GM18858 (cell line): ENCODE measurements at regions not wholly inside any gene's neighbourhood (a gene's known extent, or its start where the extent isn't known, plus 50 kb on each side); places are given as distances from the start of the nearest gene placed in this dataset.
A peak's percentile ranks its signal among the peaks of the same experiment; 100 is the strongest.

Experiments
- ATAC-seq: cut with Tn5 transposase; IDR thresholded peaks from one replicate; pipeline ENCODE4 v1.9.1; 2021; ENCODE audit not compliant: unreplicated experiment

DNA sequence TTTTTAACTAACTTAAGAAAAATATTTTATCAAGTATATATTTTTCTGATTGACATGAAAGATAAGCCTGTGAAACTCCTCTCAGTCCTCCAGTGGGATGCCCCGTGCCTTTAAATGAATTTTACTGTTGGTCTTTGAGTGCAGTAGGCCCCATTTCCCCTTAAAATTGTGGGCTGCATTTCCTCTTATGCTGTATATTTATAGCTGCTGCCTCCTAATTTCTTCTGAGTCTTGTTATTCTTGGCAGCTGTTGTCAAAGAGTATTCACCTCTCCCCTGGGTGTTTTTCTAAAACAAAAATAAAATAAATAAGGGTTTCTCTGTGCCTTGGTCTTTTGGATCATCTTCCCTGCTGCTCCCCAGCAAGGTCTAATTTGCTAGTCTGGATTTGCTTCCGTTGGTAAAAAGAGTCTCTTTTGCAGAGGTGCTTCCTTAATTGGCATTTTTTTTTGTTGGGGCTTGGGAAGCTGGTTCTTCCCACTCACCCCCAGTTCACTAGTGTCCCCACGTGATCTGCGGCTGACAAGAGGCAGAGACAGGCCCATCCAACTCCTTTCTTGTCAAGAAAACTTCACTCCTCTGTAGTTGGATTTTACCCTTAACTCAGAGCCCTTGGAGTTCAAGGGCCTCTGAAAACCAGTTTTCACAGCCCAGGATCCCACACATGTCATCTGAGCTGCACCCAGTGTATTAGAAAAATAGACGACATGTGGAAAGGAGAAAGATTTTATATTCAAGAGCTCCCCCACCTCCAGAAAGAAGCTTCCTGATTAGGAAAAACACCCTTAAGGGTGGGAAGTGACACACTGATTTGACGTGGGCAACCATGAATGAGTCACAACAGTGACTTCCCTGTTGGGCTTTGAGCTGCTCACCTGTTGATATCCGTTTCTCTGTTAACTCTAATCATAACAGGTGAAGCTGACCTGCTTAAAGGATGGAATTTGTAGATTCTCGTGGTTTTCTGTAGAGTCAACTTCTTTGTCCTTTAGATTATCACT is 431.5 kb downstream of the DCDC2C start:
- ATAC-seq = no peak

GRCh38 chr2:4135765-4136164 is 432.4 kb downstream of the DCDC2C start:
- no peak for ATAC-seq

- ATAC-seq = no peak
Measured at GRCh38 chr2:4139316-4139715, 435.9 kb downstream of the DCDC2C start.

DNA sequence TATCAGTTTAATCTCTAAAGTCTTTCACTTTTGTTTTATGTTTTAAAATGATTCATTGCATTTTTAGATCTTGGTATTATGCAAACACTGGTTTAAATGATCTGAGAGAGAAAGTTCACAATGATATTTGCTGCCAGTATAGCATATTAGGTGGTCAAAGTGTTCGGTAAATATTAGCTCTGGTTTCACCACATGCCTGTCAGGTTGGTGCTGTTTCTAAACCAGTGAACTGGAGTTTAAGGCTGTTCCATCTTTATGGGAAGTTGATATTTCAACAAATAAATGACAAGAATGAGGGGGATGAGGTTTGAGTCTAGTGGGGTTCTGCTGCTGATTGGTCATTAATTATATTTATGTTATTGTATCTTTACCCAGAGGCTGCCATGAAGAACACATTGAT is 436.4 kb downstream of the DCDC2C start:
- no peak for ATAC-seq

DNA sequence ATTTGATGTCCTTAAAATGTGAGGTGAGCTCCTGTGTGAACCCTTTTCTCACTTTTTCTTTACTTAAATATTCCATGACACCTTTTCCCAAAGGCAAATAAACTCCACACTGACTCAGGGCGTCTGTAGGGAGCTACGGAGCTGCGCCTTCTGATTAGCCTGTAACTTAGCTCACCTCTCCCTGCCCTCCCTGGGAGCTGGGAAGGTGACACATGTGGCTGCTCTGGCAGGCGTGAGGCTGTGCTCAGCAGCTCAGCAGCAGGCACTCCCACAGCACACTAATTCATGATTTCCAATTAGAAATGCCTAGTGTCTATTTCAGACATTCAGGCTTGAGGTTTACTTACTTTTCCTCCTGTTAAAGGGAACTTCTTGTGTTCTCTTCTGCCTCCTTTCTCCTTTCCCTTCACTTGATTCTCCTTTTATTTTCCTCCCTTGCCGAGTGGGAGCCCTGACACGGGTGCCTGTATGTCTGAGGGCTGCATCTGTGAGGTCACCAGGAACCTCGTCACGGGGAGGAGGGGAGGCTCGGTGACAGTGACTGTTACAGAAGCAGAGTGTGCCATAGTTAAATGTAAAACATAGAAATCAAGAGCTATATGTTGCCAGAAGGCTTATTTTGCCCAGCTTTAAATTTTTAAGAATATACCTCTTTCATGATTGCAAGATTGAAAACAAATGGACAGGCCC is 437.1 kb downstream of the DCDC2C start:
- no peak for ATAC-seq

DNA sequence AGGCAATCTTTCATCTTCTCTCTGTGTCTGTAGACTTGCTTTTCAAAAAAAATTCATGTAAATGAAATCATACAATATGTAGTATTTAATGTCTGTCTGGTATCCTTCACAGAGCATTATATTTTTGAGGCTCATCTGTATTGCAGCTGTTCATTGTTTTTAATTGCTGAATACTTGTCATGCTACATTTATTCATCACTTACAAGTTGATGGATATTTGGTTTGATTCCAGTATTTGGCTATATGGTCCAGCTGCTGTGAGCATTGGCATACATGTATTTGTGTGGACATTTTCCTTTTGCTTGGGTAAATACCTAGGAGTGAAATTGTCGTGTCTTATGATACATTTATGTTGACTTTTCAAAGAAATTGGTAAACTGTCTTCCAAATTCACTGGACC is 441.4 kb downstream of the DCDC2C start:
- no peak for ATAC-seq

DNA sequence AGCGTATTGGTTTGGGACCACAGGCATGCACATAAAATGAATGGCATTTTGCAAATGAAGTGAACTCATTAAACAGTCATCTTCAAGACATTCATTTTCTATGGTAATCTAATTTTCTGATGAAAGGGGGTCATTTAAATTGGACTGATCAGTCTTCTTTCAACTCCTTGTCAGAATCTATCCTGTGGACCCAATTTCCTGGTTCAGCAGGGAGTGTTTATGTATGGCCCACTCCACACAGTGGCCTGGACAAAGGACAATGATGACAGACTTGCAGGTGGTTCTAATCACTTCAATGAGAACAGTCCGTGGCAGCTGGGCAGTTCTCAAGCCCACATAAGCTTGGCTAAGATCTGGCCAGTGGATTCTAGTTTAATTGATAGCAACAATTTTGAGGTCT is 448.1 kb downstream of the DCDC2C start:
- ATAC-seq = no peak

GRCh38 chr2:4152051-4152450 is 448.7 kb downstream of the DCDC2C start:
- no peak for ATAC-seq

- ATAC-seq = no peak
Measured at GRCh38 chr2:4168834-4169233, 465.5 kb downstream of the DCDC2C start.

- ATAC-seq = no peak
Measured at GRCh38 chr2:4174796-4175195, 471.4 kb downstream of the DCDC2C start.

DNA sequence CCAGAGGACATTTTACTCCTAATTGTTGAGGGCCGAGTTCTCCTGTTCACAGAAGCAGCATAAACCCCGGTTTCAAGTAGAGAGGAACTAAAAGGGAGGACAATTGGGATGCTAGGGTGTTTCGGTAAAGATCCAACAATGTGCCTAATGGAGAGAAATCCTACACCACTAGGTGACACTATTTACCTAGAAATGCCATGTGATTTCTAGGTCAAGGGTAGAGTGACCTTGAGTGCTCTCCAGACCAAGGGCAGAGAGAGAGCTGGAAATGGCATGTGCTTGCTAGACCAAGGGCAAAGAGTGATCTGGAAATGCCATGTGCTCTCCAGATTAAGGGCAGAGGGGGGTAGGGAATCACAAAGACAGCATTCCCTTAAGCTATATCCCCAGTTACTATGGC is 472.0 kb downstream of the DCDC2C start:
- ATAC-seq = no peak

GRCh38 chr2:4180631-4181030 is 477.3 kb downstream of the DCDC2C start:
- no peak for ATAC-seq

GRCh38 chr2:4181062-4181461 is 477.7 kb downstream of the DCDC2C start:
- no peak for ATAC-seq

GRCh38 chr2:4188561-4188960 is 485.2 kb downstream of the DCDC2C start:
- no peak for ATAC-seq

GRCh38 chr2:4190548-4190947 is 487.2 kb downstream of the DCDC2C start:
- ATAC-seq = no peak

DNA sequence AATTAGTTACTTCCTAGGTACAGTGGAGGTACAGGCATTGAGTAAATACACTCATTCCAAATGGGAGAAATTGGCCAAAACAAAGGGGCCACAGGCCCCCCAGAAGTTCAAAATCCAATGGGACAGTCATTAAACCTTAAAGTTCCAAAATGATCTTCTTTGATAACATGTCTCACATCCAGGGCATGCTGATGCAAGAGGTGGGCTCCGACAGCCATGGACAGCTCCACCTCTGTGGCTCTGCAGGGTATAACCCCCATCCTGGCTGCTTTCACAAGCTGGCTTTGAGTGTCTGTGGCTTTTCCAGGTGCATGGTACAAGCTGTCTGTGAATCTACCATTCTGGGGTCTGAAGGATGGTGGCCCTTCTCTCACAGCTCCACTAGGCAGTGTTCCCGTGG is 488.7 kb downstream of the DCDC2C start:
- ATAC-seq = no peak

DNA sequence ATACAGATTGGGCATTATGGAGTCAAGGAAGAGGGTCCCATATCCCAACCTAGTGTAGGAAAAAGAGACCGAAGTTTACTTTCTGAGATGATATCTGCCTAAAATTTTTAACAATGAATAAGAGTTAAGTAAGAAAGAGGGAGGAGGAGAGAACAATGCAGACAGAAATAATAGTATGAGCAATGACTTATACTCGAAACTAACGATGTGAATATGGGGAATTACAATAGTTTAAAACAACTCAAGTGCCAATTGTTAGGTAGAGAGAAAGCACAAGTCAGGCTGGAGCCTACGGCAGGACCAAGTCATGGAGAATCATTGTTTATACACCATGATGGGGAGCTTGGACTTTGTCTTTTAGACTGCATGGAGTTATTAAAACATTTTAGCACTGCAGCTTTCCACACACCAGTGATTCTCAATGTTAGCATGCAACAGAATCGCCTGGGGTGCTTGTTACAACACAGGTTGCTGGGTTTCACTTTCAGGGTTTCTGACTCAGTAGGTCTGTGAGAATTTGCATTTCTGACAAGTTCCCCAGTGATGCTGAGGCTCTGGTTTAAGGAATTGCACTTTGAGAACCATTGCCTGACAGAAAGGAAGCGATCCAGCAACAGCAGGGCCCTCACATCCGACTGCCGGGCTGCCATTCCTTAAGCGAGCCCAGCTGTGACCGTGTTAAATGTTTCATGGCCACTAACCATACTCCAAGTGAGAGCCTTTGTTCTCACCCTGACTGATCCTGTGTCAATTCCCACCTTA is 511.2 kb downstream of the DCDC2C start:
- ATAC-seq = peak; percentile 67

GRCh38 chr2:4217737-4218136 is 514.4 kb downstream of the DCDC2C start:
- ATAC-seq = no peak

DNA sequence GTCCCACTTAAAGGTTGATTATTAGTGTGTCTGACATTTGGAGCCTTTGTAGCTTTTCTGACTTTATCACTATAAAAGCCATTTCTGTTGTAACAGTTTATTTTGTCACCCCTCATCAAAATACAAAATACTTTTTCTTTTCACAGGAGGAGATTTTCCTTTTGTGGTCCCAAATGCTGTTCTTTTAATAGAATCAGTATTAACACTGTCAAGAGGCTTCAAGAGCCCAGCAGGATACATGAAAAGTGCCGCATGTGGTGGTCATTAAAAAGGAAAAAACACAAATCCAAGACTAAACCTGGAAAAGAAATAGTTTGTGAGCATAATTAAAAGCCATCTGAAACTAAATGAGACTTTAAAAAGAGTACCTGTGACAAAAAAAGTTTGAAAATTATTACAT is 515.7 kb downstream of the DCDC2C start:
- no peak for ATAC-seq

DNA sequence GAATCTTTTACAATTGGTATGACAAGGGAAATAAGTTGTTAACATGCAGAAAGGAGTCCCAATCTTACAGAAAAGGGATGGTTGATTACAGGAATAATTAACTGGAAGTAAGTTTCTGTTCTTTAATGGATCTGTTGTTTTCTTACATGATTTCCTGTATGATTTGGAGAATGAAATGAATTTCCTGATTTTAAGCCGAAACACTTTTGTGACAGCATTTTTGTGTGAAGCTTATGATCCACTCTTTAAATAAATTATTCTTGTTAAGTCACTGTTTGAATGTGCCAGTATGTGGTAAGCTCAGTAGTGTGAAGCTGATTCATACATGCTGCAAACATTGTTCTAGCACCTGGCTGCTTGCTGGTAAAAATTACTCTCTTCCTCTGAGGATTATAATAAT is 516.2 kb downstream of the DCDC2C start:
- ATAC-seq = no peak

GRCh38 chr2:4221434-4221833 is 518.1 kb downstream of the DCDC2C start:
- ATAC-seq = no peak
